ENCODE measurements at regions not wholly inside any gene's neighbourhood (a gene's known extent, or its start where the extent isn't known, plus 50 kb on each side); places are given as distances from the start of the nearest gene placed in this dataset.

GRCh38 chr4:11631416-11631815 is 202.7 kb upstream of the HS3ST1 start:
- TF ChIP-seq CTCF (IDR thresholded peaks at IDR 0.05): no peak
- TF ChIP-seq EZH2 (IDR thresholded peaks at IDR 0.05; ENCODE audit: borderline replicate concordance, insufficient read depth, low read depth, low read length, poor library complexity, severe bottlenecking): no peak

Data from B cell (primary cell).